ENCODE measurements at regions not wholly inside any gene's neighbourhood (a gene's known extent, or its start where the extent isn't known, plus 50 kb on each side); places are given as distances from the start of the nearest gene placed in this dataset.

DNA sequence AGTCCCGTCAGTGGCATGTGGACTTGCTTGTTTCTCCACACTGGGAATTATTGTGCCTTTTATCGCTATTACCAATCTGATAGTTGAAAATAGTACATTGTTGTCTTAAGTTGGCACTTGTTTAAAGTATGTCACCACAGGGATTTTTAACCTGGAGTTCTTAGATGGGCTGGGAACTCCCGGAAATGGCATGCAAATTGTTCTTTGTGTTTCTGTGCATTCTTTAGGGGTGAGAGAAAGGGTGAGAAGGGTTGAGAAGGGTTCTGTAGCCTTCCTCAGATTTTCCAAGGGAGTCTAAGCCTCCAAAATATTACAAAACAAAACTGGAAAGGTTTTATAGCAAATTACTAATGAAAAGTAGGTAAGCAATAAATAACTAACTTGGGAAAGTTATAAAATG, 176.9 kb downstream of the ZIC3 start:
- TF ChIP-seq, protein P1, sequence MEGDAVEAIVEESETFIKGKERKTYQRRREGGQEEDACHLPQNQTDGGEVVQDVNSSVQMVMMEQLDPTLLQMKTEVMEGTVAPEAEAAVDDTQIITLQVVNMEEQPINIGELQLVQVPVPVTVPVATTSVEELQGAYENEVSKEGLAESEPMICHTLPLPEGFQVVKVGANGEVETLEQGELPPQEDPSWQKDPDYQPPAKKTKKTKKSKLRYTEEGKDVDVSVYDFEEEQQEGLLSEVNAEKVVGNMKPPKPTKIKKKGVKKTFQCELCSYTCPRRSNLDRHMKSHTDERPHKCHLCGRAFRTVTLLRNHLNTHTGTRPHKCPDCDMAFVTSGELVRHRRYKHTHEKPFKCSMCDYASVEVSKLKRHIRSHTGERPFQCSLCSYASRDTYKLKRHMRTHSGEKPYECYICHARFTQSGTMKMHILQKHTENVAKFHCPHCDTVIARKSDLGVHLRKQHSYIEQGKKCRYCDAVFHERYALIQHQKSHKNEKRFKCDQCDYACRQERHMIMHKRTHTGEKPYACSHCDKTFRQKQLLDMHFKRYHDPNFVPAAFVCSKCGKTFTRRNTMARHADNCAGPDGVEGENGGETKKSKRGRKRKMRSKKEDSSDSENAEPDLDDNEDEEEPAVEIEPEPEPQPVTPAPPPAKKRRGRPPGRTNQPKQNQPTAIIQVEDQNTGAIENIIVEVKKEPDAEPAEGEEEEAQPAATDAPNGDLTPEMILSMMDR (conservative IDR thresholded peaks at IDR 0.05; ENCODE audit: low read length) = no peak
- no peak for TF ChIP-seq EZH2phosphoT487 (IDR thresholded peaks at IDR 0.05; ENCODE audit: borderline replicate concordance)
